Smooth muscle cell (in vitro differentiated cells): ENCODE measurements at regions not wholly inside any gene's neighbourhood (a gene's known extent, or its start where the extent isn't known, plus 50 kb on each side); places are given as distances from the start of the nearest gene placed in this dataset.

Experiments used
- DNase-seq: peaks from one replicate; lab custom pipeline; 2025; ENCODE audit not compliant: unreplicated experiment; lab: John Stamatoyannopoulos, UW
- H2AFZ ChIP-seq: fragments of 200-600 bp; sonication (generic); 2 replicates; pipeline ENCODE4 v1.6.0; 2016; ENCODE audit warnings: antibody characterized with exemption, low read depth, mild to moderate bottlenecking
- H3F3A ChIP-seq: fragments of 200-600 bp; sonication (generic); 2 replicates; pipeline ENCODE4 v1.6.0; 2017; ENCODE audit warnings: antibody characterized with exemption, low read depth
- H3K27ac ChIP-seq: fragments of 200-600 bp; sonication (generic); 2 replicates; pipeline ENCODE4 v1.5.1; 2016; ENCODE audit warnings: low read depth, mild to moderate bottlenecking
- H3K27me3 ChIP-seq: fragments of 200-600 bp; sonication (generic); 2 replicates; pipeline ENCODE4 v1.6.1; 2016; ENCODE audit warnings: low read depth, mild to moderate bottlenecking
- H3K36me3 ChIP-seq: fragments of 200-600 bp; sonication (generic); 2 replicates; pipeline ENCODE4 v1.5.1; 2016; ENCODE audit warnings: low read depth
- H3K4me1 ChIP-seq: fragments of 200-600 bp; sonication (generic); 2 replicates; pipeline ENCODE4 v1.5.1; 2016; ENCODE audit warnings: low read depth
- H3K4me2 ChIP-seq: fragments of 200-600 bp; sonication (generic); 2 replicates; pipeline ENCODE4 v1.6.0; 2016; ENCODE audit warnings: mild to moderate bottlenecking
- H3K4me3 ChIP-seq: fragments of 200-600 bp; sonication (generic); 2 replicates; pipeline ENCODE4 v1.5.1; 2016; ENCODE audit warnings: mild to moderate bottlenecking
- H3K79me2 ChIP-seq: fragments of 200-600 bp; sonication (generic); 2 replicates; pipeline ENCODE4 v1.6.0; 2016; ENCODE audit warnings: low read depth, mild to moderate bottlenecking
- H3K9ac ChIP-seq: fragments of 200-600 bp; sonication (generic); 2 replicates; pipeline ENCODE4 v1.6.0; 2016; ENCODE audit warnings: low read depth
- H3K9me3 ChIP-seq: fragments of 200-600 bp; sonication (generic); replicated peaks from 2 replicates; pipeline ENCODE4 v1.5.1; 2016; ENCODE audit warnings: low read depth
- H4K20me1 ChIP-seq: fragments of 200-600 bp; sonication (generic); 2 replicates; pipeline ENCODE4 v1.6.0; 2016; ENCODE audit warnings: low read depth
- CTCF ChIP-seq: fragments of 200-600 bp; sonication (generic); IDR thresholded peaks from 2 replicates; pipeline ENCODE4 v1.5.1; 2017; ENCODE audit warnings: borderline replicate concordance, mild to moderate bottlenecking, antibody characterized with exemption; ENCODE audit not compliant: insufficient read depth, poor library complexity, severe bottlenecking
- WGBS: methylation state at CpG from one replicate; pipeline ENCODE4 v1.1.7; 2016; ENCODE audit warnings: low lambda C conversion rate; 5-methylcytosine and 5-hydroxymethylcytosine counted together

- Histone ChIP-seq H3K79me2 (no peaks in the 10 kb centered on the region), H3K4me2 (no peak overlapping the region), H3K4me1 (no peaks in the 10 kb centered on the region), H3K4me3 (no peak overlapping the region), H4K20me1 (no peaks in the 10 kb centered on the region), H3F3A (no peaks in the 10 kb centered on the region), H3K36me3 (no peaks in the 10 kb centered on the region), H2AFZ (no peak overlapping the region), H3K27ac (no peak overlapping the region), H3K9ac (no peak overlapping the region), H3K27me3 (peaks cover 8% of the 10 kb centered on the region), H3K9me3 (no peaks in the 10 kb centered on the region)
- 44% methylated on average over 4 of the region's 4 CpGs for WGBS
- no peak for DNase-seq
- TF ChIP-seq CTCF = no peak
These were observed 122.3 kb downstream of the SLC30A10 start for GRCh38 chr1:219806020-219806419.

GRCh38 chr1:219805191-219805590 is 123.2 kb downstream of the SLC30A10 start:
- no peak overlapping the region for H3K4me3 ChIP-seq
- H3K4me1 ChIP-seq = no peaks in the 10 kb centered on the region
- no peaks in the 10 kb centered on the region for H3K27me3 ChIP-seq
- no peak overlapping the region for H3K4me2 ChIP-seq
- no peaks in the 10 kb centered on the region for H4K20me1 ChIP-seq
- no peak overlapping the region for H2AFZ ChIP-seq
- H3K36me3 ChIP-seq = no peaks in the 10 kb centered on the region
- no peak for DNase-seq
- H3K79me2 ChIP-seq = no peaks in the 10 kb centered on the region
- no peak overlapping the region for H3K27ac ChIP-seq
- no peak for TF ChIP-seq CTCF
- WGBS = 68% methylated on average over 6 of the region's 6 CpGs
- H3K9me3 ChIP-seq = no peaks in the 10 kb centered on the region
- H3K9ac ChIP-seq = no peak overlapping the region
- H3F3A ChIP-seq = no peaks in the 10 kb centered on the region

- Histone ChIP-seq H3K9me3 (no peaks in the 10 kb centered on the region), H3K9ac (no peak overlapping the region), H3K4me1 (no peaks in the 10 kb centered on the region), H4K20me1 (no peaks in the 10 kb centered on the region), H3K27me3 (no peaks in the 10 kb centered on the region), H3K36me3 (no peaks in the 10 kb centered on the region), H2AFZ (no peak overlapping the region), H3F3A (peaks cover 6% of the 10 kb centered on the region), H3K27ac (no peak overlapping the region), H3K79me2 (no peaks in the 10 kb centered on the region), H3K4me2 (no peak overlapping the region), H3K4me3 (no peak overlapping the region)
- TF ChIP-seq CTCF = no peak
- no peak for DNase-seq
- WGBS = 89% methylated on average over 5 of the region's 5 CpGs
These were observed 127.1 kb downstream of the SLC30A10 start for GRCh38 chr1:219801156-219801820.
